Keratinocyte (primary cell): ENCODE measurements at regions not wholly inside any gene's neighbourhood (a gene's known extent, or its start where the extent isn't known, plus 50 kb on each side); places are given as distances from the start of the nearest gene placed in this dataset.

Experiments used
- DNase-seq: peaks from one replicate; pipeline ENCODE4 v3.0.0-alpha.2; 2011; ENCODE audit warnings: low read depth, missing footprints, low spot score
- FAIRE-seq: peaks from 2 replicates; lab custom pipeline; 2011; peaks lifted over from hg19 to GRCh38; lab: Jason Lieb, UNC
- H2AFZ ChIP-seq: 2 replicates; pipeline ENCODE4 v1.6.0; 2012; ENCODE audit warnings: low read length, control low read depth, inconsistent platforms; ENCODE audit not compliant: control insufficient read depth
- H3K27ac ChIP-seq: 2 replicates; pipeline ENCODE4 v1.5.1; 2011; ENCODE audit warnings: low read length; ENCODE audit not compliant: control insufficient read depth, insufficient read depth
- H3K27me3 ChIP-seq: 3 replicates; pipeline ENCODE4 v1.6.0; 2011; ENCODE audit warnings: low read length; ENCODE audit not compliant: control insufficient read depth, insufficient read depth; ENCODE audit errors: extremely low read depth
- H3K36me3 ChIP-seq, 2 experiments: 2 replicates in 1 of 2; 3 replicates in 1 of 2; pipeline ENCODE4 v1.5.1; 2011; ENCODE audit warnings: low read length in 2 of 2, mild to moderate bottlenecking in 1 of 2; ENCODE audit not compliant: control insufficient read depth in 2 of 2, insufficient read depth in 2 of 2; ENCODE audit errors: extremely low read depth in 1 of 2
- H3K4me1 ChIP-seq: 3 replicates; pipeline ENCODE4 v1.5.1; 2011; ENCODE audit warnings: low read length; ENCODE audit not compliant: control insufficient read depth, insufficient read depth; ENCODE audit errors: extremely low read depth
- H3K4me2 ChIP-seq: 3 replicates; pipeline ENCODE4 v1.6.0; 2011; ENCODE audit warnings: low read depth, low read length; ENCODE audit not compliant: control insufficient read depth, insufficient read depth; ENCODE audit errors: extremely low read depth
- H3K4me3 ChIP-seq, 3 experiments: fragments of 200-600 bp in 1 of 3; sonication (generic) in 1 of 3; 2 replicates in 2 of 3; 3 replicates in 1 of 3; pipeline ENCODE4 v1.5.1; 2011 to 2016; ENCODE audit warnings: low read length in 3 of 3, mild to moderate bottlenecking in 3 of 3, control low read depth in 2 of 3, inconsistent platforms in 1 of 3, low read depth in 1 of 3, mixed read lengths in 1 of 3, mixed run types in 1 of 3, moderate library complexity in 1 of 3; ENCODE audit not compliant: control insufficient read depth in 2 of 3, insufficient read depth in 2 of 3; ENCODE audit errors: extremely low read depth in 1 of 3
- H3K79me2 ChIP-seq: 2 replicates; pipeline ENCODE4 v1.6.0; 2012; ENCODE audit warnings: low read length; ENCODE audit not compliant: control insufficient read depth, insufficient read depth
- H3K9ac ChIP-seq: 3 replicates; pipeline ENCODE4 v1.6.0; 2011; ENCODE audit warnings: low read length; ENCODE audit not compliant: control insufficient read depth, insufficient read depth; ENCODE audit errors: extremely low read depth
- H3K9me1 ChIP-seq: 3 replicates; pipeline ENCODE4 v1.6.0; 2011; ENCODE audit warnings: low read length; ENCODE audit not compliant: control insufficient read depth, insufficient read depth; ENCODE audit errors: extremely low read depth
- H3K9me3 ChIP-seq: 2 replicates; pipeline ENCODE4 v1.5.1; 2012; ENCODE audit warnings: low read depth, low read length; ENCODE audit not compliant: control insufficient read depth
- H4K20me1 ChIP-seq: 3 replicates; pipeline ENCODE4 v1.6.0; 2011; ENCODE audit warnings: low read length; ENCODE audit not compliant: control insufficient read depth, insufficient read depth; ENCODE audit errors: extremely low read depth
- EZH2 ChIP-seq: IDR thresholded peaks from one replicate; pipeline ENCODE4 v1.6.1; 2012; ENCODE audit warnings: inconsistent platforms, mild to moderate bottlenecking, low read length, moderate library complexity
- dilution Hi-C: fragments of 300-500 bp; cut with MboI; formaldehyde crosslinking; loops from one replicate; pipeline ENCODE4 v1.7.0; 2020; ENCODE audit warnings: low sequenced_read_pairs; ENCODE audit not compliant: extremely low pct_ligation_motif_present
- TF ChIP-seq, protein P1 (sequence below), 3 experiments: IDR thresholded peaks in 1 of 3; conservative IDR thresholded peaks in 1 of 3; optimal IDR thresholded peaks in 1 of 3; 2 replicates in 2 of 3; 3 replicates in 1 of 3; pipeline versions ENCODE3 to v1.5.1; 2011; ENCODE audit warnings: low read length in 3 of 3, mild to moderate bottlenecking in 3 of 3, moderate library complexity in 2 of 3, control low read depth in 1 of 3, inconsistent platforms in 1 of 3; ENCODE audit not compliant: insufficient read depth in 2 of 3; ENCODE audit errors: extremely low read depth in 1 of 3

DNA sequence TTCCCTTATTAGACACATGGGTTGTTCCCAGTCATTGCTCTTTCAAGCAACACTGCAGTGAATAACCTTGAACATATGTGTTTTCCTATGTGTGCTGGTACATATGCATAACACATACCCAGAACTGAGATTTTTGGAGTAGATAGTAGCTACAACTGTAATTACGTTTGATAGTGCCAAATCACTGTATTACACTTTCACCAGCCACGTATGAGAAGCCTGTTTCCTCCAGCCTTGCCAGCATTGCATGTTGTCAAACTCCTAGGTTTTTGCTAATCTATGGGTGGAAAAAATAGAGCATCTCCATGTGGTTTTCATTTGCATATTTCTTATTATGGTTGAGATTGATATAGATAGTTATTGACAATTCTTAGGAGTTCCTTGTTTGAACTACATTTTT lies 56.5 kb upstream of the ACSL3 start:
- Histone ChIP-seq H4K20me1 (no peaks in the 10 kb centered on the region), H3K4me1 (peaks cover 20% of the 10 kb centered on the region), H3K4me3 (no peak overlapping the region), H3K4me2 (no peak overlapping the region), H3K9ac (no peak overlapping the region), H3K9me1 (no peaks in the 10 kb centered on the region), H3K9me3 (no peaks in the 10 kb centered on the region), H3K79me2 (no peaks in the 10 kb centered on the region), H3K27ac (no peak overlapping the region), H3K36me3 (no peaks in the 10 kb centered on the region), H2AFZ (no peak overlapping the region), H3K27me3 (no peaks in the 10 kb centered on the region)
- dilution Hi-C loops, result no loop called here
- no peak for FAIRE-seq
- DNase-seq, result no peak
- no peak for TF ChIP-seq EZH2
- TF ChIP-seq, protein P1, sequence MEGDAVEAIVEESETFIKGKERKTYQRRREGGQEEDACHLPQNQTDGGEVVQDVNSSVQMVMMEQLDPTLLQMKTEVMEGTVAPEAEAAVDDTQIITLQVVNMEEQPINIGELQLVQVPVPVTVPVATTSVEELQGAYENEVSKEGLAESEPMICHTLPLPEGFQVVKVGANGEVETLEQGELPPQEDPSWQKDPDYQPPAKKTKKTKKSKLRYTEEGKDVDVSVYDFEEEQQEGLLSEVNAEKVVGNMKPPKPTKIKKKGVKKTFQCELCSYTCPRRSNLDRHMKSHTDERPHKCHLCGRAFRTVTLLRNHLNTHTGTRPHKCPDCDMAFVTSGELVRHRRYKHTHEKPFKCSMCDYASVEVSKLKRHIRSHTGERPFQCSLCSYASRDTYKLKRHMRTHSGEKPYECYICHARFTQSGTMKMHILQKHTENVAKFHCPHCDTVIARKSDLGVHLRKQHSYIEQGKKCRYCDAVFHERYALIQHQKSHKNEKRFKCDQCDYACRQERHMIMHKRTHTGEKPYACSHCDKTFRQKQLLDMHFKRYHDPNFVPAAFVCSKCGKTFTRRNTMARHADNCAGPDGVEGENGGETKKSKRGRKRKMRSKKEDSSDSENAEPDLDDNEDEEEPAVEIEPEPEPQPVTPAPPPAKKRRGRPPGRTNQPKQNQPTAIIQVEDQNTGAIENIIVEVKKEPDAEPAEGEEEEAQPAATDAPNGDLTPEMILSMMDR (optimal IDR thresholded peaks at IDR 0.05 in 1 of 3, IDR thresholded peaks at IDR 0.05 in 1 of 3, conservative IDR thresholded peaks at IDR 0.05 in 1 of 3; ENCODE audit: extremely low read depth in 1 of 3, insufficient read depth in 2 of 3, low read length in 3 of 3), result no peak

DNA sequence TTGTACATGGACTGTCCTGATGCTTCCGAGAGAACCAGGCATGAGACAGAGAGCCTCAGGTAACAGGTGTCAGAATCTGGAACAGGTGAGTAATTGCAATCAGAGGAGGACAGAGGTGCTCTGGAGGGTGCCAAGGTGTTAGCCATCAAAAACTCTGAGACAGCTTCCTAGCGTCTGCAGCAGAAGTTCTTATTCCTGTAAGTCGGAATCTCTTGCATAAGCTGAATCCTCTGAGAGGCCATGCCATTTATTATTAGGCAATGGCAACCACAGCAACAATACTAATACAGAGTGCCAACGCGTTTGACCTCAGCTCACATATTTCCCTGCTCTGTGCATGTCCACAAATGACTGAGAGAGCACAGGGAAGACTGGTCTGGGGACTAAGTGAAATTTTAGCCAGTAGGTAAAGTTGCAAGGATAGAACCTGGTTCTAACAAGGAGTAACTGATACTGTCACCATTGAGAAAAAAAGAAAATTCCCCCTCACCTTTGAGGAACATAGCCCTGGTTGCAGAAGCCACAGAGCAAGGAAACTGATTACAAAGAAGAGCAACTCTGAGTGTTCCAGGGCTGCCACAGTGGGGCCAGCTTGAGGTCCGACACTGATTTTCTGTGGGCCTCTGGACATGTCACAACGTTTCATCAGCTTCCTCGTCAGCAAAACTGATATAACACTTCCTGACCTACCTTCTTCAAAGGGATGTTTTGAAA lies 55.1 kb upstream of the ACSL3 start:
- H3K79me2 ChIP-seq, result no peaks in the 10 kb centered on the region
- TF ChIP-seq EZH2, result no peak
- TF ChIP-seq, protein P1 (optimal IDR thresholded peaks at IDR 0.05 in 1 of 3, IDR thresholded peaks at IDR 0.05 in 1 of 3, conservative IDR thresholded peaks at IDR 0.05 in 1 of 3; ENCODE audit: extremely low read depth in 1 of 3, insufficient read depth in 2 of 3, low read length in 3 of 3), result no peak
- no peaks in the 10 kb centered on the region for H4K20me1 ChIP-seq
- peak overlapping the region; percentile 18 for H3K9ac ChIP-seq
- DNase-seq, result peak; percentile 40
- H3K27ac ChIP-seq, result peak overlapping the region; percentile 65
- peak; percentile 85 for FAIRE-seq
- H3K9me3 ChIP-seq, result no peaks in the 10 kb centered on the region
- no peak overlapping the region for H2AFZ ChIP-seq
- H3K4me2 ChIP-seq, result peak overlapping the region; percentile 66
- dilution Hi-C loops, result no loop called here
- no peaks in the 10 kb centered on the region for H3K36me3 ChIP-seq
- no peaks in the 10 kb centered on the region for H3K27me3 ChIP-seq
- H3K4me1 ChIP-seq, result peaks cover 30% of the 10 kb centered on the region
- H3K4me3 ChIP-seq, result peak overlapping the region in 1 of 3 experiments; percentile 28
- H3K9me1 ChIP-seq, result no peaks in the 10 kb centered on the region
